ENCODE measurements at regions not wholly inside any gene's neighbourhood (a gene's known extent, or its start where the extent isn't known, plus 50 kb on each side); places are given as distances from the start of the nearest gene placed in this dataset.

DNA sequence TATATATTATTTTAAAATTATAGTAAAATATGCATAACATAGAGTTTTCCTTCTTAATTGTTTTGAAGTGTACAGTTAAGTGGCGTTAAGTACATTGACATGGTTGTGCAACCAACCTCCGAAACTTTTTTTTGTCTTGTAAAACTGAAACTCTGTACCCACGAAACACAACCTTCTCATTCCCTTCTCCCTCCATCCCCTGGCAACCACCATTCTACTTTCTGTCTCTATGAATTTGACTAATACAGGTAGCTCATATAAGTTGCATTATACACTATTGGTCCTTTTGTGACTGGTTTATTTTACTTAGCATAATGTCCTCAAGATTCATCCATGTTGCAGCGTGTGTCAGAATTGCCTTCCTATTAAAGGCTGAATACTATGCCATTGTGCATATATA is 179.4 kb downstream of the SATB1 start:
- H3K27me3 ChIP-seq (ENCODE audit: control insufficient read depth, extremely low read depth, insufficient read depth, low read length) = no peaks in the 10 kb centered on the region
- H3K27ac ChIP-seq (ENCODE audit: control insufficient read depth, insufficient read depth, low read length) = no peak overlapping the region
- TF ChIP-seq, protein P1, sequence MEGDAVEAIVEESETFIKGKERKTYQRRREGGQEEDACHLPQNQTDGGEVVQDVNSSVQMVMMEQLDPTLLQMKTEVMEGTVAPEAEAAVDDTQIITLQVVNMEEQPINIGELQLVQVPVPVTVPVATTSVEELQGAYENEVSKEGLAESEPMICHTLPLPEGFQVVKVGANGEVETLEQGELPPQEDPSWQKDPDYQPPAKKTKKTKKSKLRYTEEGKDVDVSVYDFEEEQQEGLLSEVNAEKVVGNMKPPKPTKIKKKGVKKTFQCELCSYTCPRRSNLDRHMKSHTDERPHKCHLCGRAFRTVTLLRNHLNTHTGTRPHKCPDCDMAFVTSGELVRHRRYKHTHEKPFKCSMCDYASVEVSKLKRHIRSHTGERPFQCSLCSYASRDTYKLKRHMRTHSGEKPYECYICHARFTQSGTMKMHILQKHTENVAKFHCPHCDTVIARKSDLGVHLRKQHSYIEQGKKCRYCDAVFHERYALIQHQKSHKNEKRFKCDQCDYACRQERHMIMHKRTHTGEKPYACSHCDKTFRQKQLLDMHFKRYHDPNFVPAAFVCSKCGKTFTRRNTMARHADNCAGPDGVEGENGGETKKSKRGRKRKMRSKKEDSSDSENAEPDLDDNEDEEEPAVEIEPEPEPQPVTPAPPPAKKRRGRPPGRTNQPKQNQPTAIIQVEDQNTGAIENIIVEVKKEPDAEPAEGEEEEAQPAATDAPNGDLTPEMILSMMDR (optimal IDR thresholded peaks at IDR 0.05 in 1 of 3, IDR thresholded peaks at IDR 0.05 in 1 of 3, conservative IDR thresholded peaks at IDR 0.05 in 1 of 3; ENCODE audit: extremely low read depth in 1 of 3, insufficient read depth in 2 of 3, low read length in 3 of 3) = no peak
- TF ChIP-seq EZH2 (IDR thresholded peaks at IDR 0.05; ENCODE audit: low read length) = no peak
- H3K79me2 ChIP-seq (ENCODE audit: control insufficient read depth, insufficient read depth, low read length) = no peaks in the 10 kb centered on the region
- DNase-seq (ENCODE audit: low read depth, low spot score) (no peak), FAIRE-seq (no peak)
- dilution Hi-C loops (cut with MboI; ENCODE audit: extremely low pct_ligation_motif_present, low sequenced_read_pairs) = no loop called here
- H3K4me2 ChIP-seq (ENCODE audit: control insufficient read depth, extremely low read depth, insufficient read depth, low read depth, low read length) = no peak overlapping the region
- H3K36me3 ChIP-seq (ENCODE audit: control insufficient read depth in 2 of 2, extremely low read depth in 1 of 2, insufficient read depth in 2 of 2, low read length in 2 of 2) = no peaks in the 10 kb centered on the region
- no peaks in the 10 kb centered on the region for H3K9me3 ChIP-seq (ENCODE audit: control insufficient read depth, low read depth, low read length)
- H2AFZ ChIP-seq (ENCODE audit: control insufficient read depth, low read length) = no peak overlapping the region
- no peak overlapping the region for H3K4me3 ChIP-seq (ENCODE audit: control insufficient read depth in 2 of 3, extremely low read depth in 1 of 3, insufficient read depth in 2 of 3, low read depth in 1 of 3, low read length in 3 of 3)
- H3K9me1 ChIP-seq (ENCODE audit: control insufficient read depth, extremely low read depth, insufficient read depth, low read length) = no peaks in the 10 kb centered on the region
- H3K9ac ChIP-seq (ENCODE audit: control insufficient read depth, extremely low read depth, insufficient read depth, low read length) = no peak overlapping the region
- no peaks in the 10 kb centered on the region for H4K20me1 ChIP-seq (ENCODE audit: control insufficient read depth, extremely low read depth, insufficient read depth, low read length)
- H3K4me1 ChIP-seq (ENCODE audit: control insufficient read depth, extremely low read depth, insufficient read depth, low read length) = peaks cover 19% of the 10 kb centered on the region

- Histone ChIP-seq H3K36me3 (ENCODE audit: control insufficient read depth in 2 of 2, extremely low read depth in 1 of 2, insufficient read depth in 2 of 2, low read length in 2 of 2) (no peaks in the 10 kb centered on the region), H3K27me3 (ENCODE audit: control insufficient read depth, extremely low read depth, insufficient read depth, low read length) (no peaks in the 10 kb centered on the region), H3K9ac (ENCODE audit: control insufficient read depth, extremely low read depth, insufficient read depth, low read length) (no peak overlapping the region), H2AFZ (ENCODE audit: control insufficient read depth, low read length) (no peak overlapping the region), H3K9me1 (ENCODE audit: control insufficient read depth, extremely low read depth, insufficient read depth, low read length) (no peaks in the 10 kb centered on the region), H3K79me2 (ENCODE audit: control insufficient read depth, insufficient read depth, low read length) (no peaks in the 10 kb centered on the region), H3K27ac (ENCODE audit: control insufficient read depth, insufficient read depth, low read length) (no peak overlapping the region), H3K4me1 (ENCODE audit: control insufficient read depth, extremely low read depth, insufficient read depth, low read length) (peaks cover 48% of the 10 kb centered on the region), H4K20me1 (ENCODE audit: control insufficient read depth, extremely low read depth, insufficient read depth, low read length) (no peaks in the 10 kb centered on the region), H3K4me2 (ENCODE audit: control insufficient read depth, extremely low read depth, insufficient read depth, low read depth, low read length) (peak overlapping the region; percentile 14), H3K9me3 (ENCODE audit: control insufficient read depth, low read depth, low read length) (no peaks in the 10 kb centered on the region), H3K4me3 (ENCODE audit: control insufficient read depth in 2 of 3, extremely low read depth in 1 of 3, insufficient read depth in 2 of 3, low read depth in 1 of 3, low read length in 3 of 3) (no peak overlapping the region)
- dilution Hi-C loops (cut with MboI; ENCODE audit: extremely low pct_ligation_motif_present, low sequenced_read_pairs) = no loop called here
- TF ChIP-seq, protein P1 (optimal IDR thresholded peaks at IDR 0.05 in 1 of 3, IDR thresholded peaks at IDR 0.05 in 1 of 3, conservative IDR thresholded peaks at IDR 0.05 in 1 of 3; ENCODE audit: extremely low read depth in 1 of 3, insufficient read depth in 2 of 3, low read length in 3 of 3) = no peak
- no peak for TF ChIP-seq EZH2 (IDR thresholded peaks at IDR 0.05; ENCODE audit: low read length)
- FAIRE-seq = peak; percentile 71
- DNase-seq (ENCODE audit: low read depth, low spot score) = no peak
These were observed 183.3 kb downstream of the SATB1 start for GRCh38 chr3:18241837-18242236.
